ENCODE measurements at regions not wholly inside any gene's neighbourhood (a gene's known extent, or its start where the extent isn't known, plus 50 kb on each side); places are given as distances from the start of the nearest gene placed in this dataset.

DNA sequence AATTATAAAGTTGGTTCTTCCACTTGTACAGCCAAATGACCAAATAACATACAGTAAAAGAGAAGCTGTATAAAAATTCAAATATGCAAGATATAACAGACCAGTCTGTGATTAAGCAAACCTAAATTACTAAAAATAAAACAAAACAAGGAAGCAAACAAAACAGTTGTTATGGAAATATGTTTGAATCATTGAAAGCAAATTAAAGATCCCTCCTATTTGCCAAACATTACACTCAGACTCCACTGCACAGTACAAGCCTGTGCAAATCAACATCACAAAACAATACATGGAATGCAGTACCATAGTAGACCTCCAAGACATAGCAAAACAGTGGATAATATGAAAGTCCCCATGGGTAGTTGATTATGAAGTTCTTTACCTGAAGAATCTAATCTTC, 288.1 kb upstream of the PTGER4 start:
- TF ChIP-seq, protein P1, sequence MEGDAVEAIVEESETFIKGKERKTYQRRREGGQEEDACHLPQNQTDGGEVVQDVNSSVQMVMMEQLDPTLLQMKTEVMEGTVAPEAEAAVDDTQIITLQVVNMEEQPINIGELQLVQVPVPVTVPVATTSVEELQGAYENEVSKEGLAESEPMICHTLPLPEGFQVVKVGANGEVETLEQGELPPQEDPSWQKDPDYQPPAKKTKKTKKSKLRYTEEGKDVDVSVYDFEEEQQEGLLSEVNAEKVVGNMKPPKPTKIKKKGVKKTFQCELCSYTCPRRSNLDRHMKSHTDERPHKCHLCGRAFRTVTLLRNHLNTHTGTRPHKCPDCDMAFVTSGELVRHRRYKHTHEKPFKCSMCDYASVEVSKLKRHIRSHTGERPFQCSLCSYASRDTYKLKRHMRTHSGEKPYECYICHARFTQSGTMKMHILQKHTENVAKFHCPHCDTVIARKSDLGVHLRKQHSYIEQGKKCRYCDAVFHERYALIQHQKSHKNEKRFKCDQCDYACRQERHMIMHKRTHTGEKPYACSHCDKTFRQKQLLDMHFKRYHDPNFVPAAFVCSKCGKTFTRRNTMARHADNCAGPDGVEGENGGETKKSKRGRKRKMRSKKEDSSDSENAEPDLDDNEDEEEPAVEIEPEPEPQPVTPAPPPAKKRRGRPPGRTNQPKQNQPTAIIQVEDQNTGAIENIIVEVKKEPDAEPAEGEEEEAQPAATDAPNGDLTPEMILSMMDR (IDR thresholded peaks at IDR 0.05; ENCODE audit: low read length) = no peak
- no peak for TF ChIP-seq EZH2 (IDR thresholded peaks at IDR 0.05; ENCODE audit: borderline replicate concordance, low read length)
